Mesendoderm (in vitro differentiated cells): ENCODE measurements at regions not wholly inside any gene's neighbourhood (a gene's known extent, or its start where the extent isn't known, plus 50 kb on each side); places are given as distances from the start of the nearest gene placed in this dataset.

Source experiments
- DNase-seq: peaks from one replicate; pipeline ENCODE4 v3.0.0; 2013
- H2AK5ac ChIP-seq: 2 replicates; pipeline ENCODE4 v1.6.1; 2013; ENCODE audit warnings: low read length, inconsistent platforms
- H2BK120ac ChIP-seq: 2 replicates; pipeline ENCODE4 v1.6.1; 2013; ENCODE audit warnings: low read depth, mild to moderate bottlenecking, low read length, moderate library complexity, mixed read lengths
- H2BK15ac ChIP-seq: replicated peaks from 2 replicates; pipeline ENCODE4 v1.6.1; 2013; ENCODE audit warnings: low read depth, mild to moderate bottlenecking, moderate library complexity
- H2BK5ac ChIP-seq: 2 replicates; pipeline ENCODE4 v1.6.1; 2013; ENCODE audit warnings: low read length, inconsistent platforms
- H3K18ac ChIP-seq: 2 replicates; pipeline ENCODE4 v1.6.1; 2013; ENCODE audit warnings: mild to moderate bottlenecking, low read length, mixed read lengths
- H3K23ac ChIP-seq: one replicate; pipeline ENCODE4 v1.6.1; 2013; ENCODE audit warnings: low read length
- H3K27ac ChIP-seq: 2 replicates; pipeline ENCODE4 v1.5.1; 2013; ENCODE audit warnings: low read depth, mild to moderate bottlenecking, inconsistent platforms, low read length, moderate library complexity
- H3K27me3 ChIP-seq: 2 replicates; pipeline ENCODE4 v1.6.1; 2013; ENCODE audit warnings: low read length, control low read depth, mild to moderate bottlenecking, inconsistent platforms; ENCODE audit not compliant: insufficient read depth, poor library complexity
- H3K36me3 ChIP-seq: 2 replicates; pipeline ENCODE4 v1.6.1; 2013; ENCODE audit warnings: low read length, inconsistent platforms; ENCODE audit not compliant: control insufficient read depth, insufficient read depth
- H3K4ac ChIP-seq: one replicate; pipeline ENCODE4 v1.6.1; 2013; ENCODE audit warnings: low read depth, mild to moderate bottlenecking, low read length, moderate library complexity
- H3K4me1 ChIP-seq: 2 replicates; pipeline ENCODE4 v1.6.1; 2013; ENCODE audit warnings: low read depth, low read length, inconsistent platforms; ENCODE audit not compliant: control insufficient read depth
- H3K4me2 ChIP-seq: 2 replicates; pipeline ENCODE4 v1.6.1; 2013; ENCODE audit warnings: low read length
- H3K4me3 ChIP-seq: 2 replicates; pipeline ENCODE4 v1.5.1; 2013; ENCODE audit warnings: mild to moderate bottlenecking, low read length
- H3K56ac ChIP-seq: one replicate; pipeline ENCODE4 v1.6.1; 2013; ENCODE audit warnings: low read length
- H3K79me1 ChIP-seq: 2 replicates; pipeline ENCODE4 v1.6.1; 2013; ENCODE audit warnings: low read length, inconsistent platforms
- H3K79me2 ChIP-seq: 2 replicates; pipeline ENCODE4 v1.6.1; 2013; ENCODE audit warnings: mild to moderate bottlenecking, low read length; ENCODE audit not compliant: control insufficient read depth, insufficient read depth
- H3K9ac ChIP-seq: 2 replicates; pipeline ENCODE4 v1.6.1; 2013; ENCODE audit warnings: low read length, inconsistent platforms
- H4K5ac ChIP-seq: one replicate; pipeline ENCODE4 v1.6.1; 2013; ENCODE audit warnings: low read length
- H4K8ac ChIP-seq: one replicate; pipeline ENCODE4 v1.6.1; 2013; ENCODE audit warnings: low read depth, mild to moderate bottlenecking, control low read depth, low read length, moderate library complexity
- WGBS: extraction: QIAGEN DNeasy Blood & Tissue Kit; methylation state at CpG from one replicate; pipeline ENCODE4 v1.1.7; 2013; ENCODE audit warnings: low lambda C conversion rate, missing lambda C conversion rate; ENCODE audit not compliant: insufficient coverage; ENCODE audit errors: extremely low coverage; 5-methylcytosine and 5-hydroxymethylcytosine counted together

DNA sequence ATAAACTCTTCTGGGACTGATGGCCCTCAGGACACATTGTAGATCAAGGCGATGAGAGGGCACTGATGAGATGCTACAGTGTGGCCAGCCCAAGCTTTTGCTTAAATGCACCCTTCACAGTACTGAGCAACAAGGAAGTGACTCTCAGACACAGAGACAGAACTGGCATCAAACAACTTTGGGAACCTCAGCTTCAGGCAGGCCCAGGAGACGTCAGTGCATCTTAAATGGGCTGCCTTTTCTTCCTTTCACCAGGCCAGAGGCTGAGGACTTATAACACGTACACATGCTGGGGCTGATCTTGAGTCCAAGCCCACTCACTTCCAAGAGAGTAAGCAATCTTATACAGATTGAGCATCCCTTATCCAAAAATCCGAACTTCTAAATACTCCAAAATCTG, 386.1 kb upstream of the C16orf82 start:
- H2AK5ac ChIP-seq, result no peak overlapping the region
- H3K27ac ChIP-seq, result no peak overlapping the region
- H3K36me3 ChIP-seq, result no peaks in the 10 kb centered on the region
- no peak for DNase-seq
- H2BK15ac ChIP-seq, result no peak overlapping the region
- H3K4me1 ChIP-seq, result no peaks in the 10 kb centered on the region
- no peak overlapping the region for H3K4me3 ChIP-seq
- H3K79me1 ChIP-seq, result no peaks in the 10 kb centered on the region
- H3K4ac ChIP-seq, result no peak overlapping the region
- H4K8ac ChIP-seq, result no peak overlapping the region
- H3K9ac ChIP-seq, result no peak overlapping the region
- H2BK5ac ChIP-seq, result no peak overlapping the region
- H3K56ac ChIP-seq, result no peak overlapping the region
- no peak overlapping the region for H3K4me2 ChIP-seq
- H4K5ac ChIP-seq, result no peak overlapping the region
- WGBS, result no CpG with 5 or more reads among the region's 4 CpGs
- no peaks in the 10 kb centered on the region for H3K27me3 ChIP-seq
- H2BK120ac ChIP-seq, result no peak overlapping the region
- H3K18ac ChIP-seq, result no peak overlapping the region
- H3K23ac ChIP-seq, result no peak overlapping the region
- H3K79me2 ChIP-seq, result no peaks in the 10 kb centered on the region

DNA sequence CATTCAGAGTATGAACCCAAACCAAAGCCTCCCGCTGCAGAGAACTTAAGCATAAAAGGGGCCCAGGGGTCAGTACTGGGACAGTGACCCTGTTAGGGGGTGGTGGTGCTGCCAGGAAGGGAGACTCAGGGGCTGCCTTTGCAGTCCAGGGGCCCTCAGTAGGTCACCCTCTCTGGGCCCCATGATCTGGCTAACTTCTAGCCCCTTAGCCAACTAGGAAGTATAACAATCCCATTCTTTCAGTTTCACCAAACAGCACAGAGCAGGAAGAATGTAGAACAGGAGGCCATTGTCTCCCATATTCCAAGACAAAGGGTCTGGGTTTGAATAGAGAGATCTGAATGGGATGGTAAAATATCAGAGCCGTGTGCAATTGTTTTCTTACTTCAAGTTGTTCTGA, 378.6 kb upstream of the C16orf82 start:
- no CpG with 5 or more reads among the region's 2 CpGs for WGBS
- no peak overlapping the region for H3K27ac ChIP-seq

DNA sequence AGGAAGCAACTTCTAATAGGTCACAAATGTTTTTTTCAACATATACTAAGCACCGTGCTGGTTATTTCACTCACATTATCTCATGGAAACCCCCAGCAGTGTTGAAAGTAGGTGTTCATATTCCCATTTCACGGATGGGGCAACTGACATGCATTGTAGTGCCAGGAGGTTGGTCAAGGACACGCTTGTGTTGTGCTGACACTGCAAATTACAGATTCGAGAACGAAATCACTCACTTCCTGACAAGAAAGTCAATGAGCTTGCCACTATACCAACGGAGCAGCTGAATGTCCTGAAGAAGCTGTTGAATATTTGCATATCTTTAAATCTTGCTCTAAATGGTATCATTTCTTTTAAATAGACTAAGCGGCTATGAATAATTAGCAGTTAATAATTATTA, 378.0 kb upstream of the C16orf82 start:
- Histone ChIP-seq H3K27me3 (no peaks in the 10 kb centered on the region), H3K4me1 (no peaks in the 10 kb centered on the region), H2BK15ac (no peak overlapping the region), H2BK120ac (no peak overlapping the region), H3K23ac (no peak overlapping the region), H3K4me3 (no peak overlapping the region), H3K18ac (no peak overlapping the region), H2AK5ac (no peak overlapping the region), H3K4me2 (no peak overlapping the region), H3K36me3 (no peaks in the 10 kb centered on the region), H4K5ac (no peak overlapping the region), H3K27ac (no peak overlapping the region), H3K56ac (no peak overlapping the region), H3K4ac (no peak overlapping the region), H4K8ac (no peak overlapping the region), H3K79me2 (no peaks in the 10 kb centered on the region), H3K79me1 (no peaks in the 10 kb centered on the region), H2BK5ac (no peak overlapping the region), H3K9ac (no peak overlapping the region)
- DNase-seq, result no peak
- WGBS, result no CpG with 5 or more reads among the region's 7 CpGs

More for the DNA sequence above, 378.6 kb upstream of the C16orf82 start:
- no peak overlapping the region for H2BK5ac ChIP-seq
- no peak overlapping the region for H3K56ac ChIP-seq
- no peak overlapping the region for H3K4ac ChIP-seq
- H3K4me2 ChIP-seq, result no peak overlapping the region
- no peak overlapping the region for H2BK15ac ChIP-seq
- H3K36me3 ChIP-seq, result no peaks in the 10 kb centered on the region
- H3K79me1 ChIP-seq, result no peaks in the 10 kb centered on the region
- H4K5ac ChIP-seq, result no peak overlapping the region
- H3K23ac ChIP-seq, result no peak overlapping the region
- H2BK120ac ChIP-seq, result no peak overlapping the region
- no peak overlapping the region for H3K9ac ChIP-seq
- no peak overlapping the region for H3K18ac ChIP-seq
- H4K8ac ChIP-seq, result no peak overlapping the region
- DNase-seq, result no peak
- no peak overlapping the region for H3K4me3 ChIP-seq
- H3K27me3 ChIP-seq, result no peaks in the 10 kb centered on the region
- no peaks in the 10 kb centered on the region for H3K4me1 ChIP-seq
- H3K79me2 ChIP-seq, result no peaks in the 10 kb centered on the region
- H2AK5ac ChIP-seq, result no peak overlapping the region

GRCh38 chr16:26692658-26693057, 374.1 kb upstream of the C16orf82 start:
- Histone ChIP-seq H2BK5ac (no peak overlapping the region), H2BK15ac (no peak overlapping the region), H2AK5ac (no peak overlapping the region), H3K18ac (no peak overlapping the region), H3K23ac (no peak overlapping the region), H3K4me2 (no peak overlapping the region), H3K36me3 (no peaks in the 10 kb centered on the region), H3K56ac (no peak overlapping the region), H3K79me2 (no peaks in the 10 kb centered on the region), H3K27me3 (no peaks in the 10 kb centered on the region), H3K27ac (no peak overlapping the region), H3K79me1 (no peaks in the 10 kb centered on the region), H4K8ac (no peak overlapping the region), H4K5ac (no peak overlapping the region), H3K4ac (no peak overlapping the region), H3K4me3 (no peak overlapping the region), H3K4me1 (no peaks in the 10 kb centered on the region), H2BK120ac (no peak overlapping the region), H3K9ac (no peak overlapping the region)
- no peak for DNase-seq
- no CpG with 5 or more reads among the region's 1 CpG for WGBS

DNA sequence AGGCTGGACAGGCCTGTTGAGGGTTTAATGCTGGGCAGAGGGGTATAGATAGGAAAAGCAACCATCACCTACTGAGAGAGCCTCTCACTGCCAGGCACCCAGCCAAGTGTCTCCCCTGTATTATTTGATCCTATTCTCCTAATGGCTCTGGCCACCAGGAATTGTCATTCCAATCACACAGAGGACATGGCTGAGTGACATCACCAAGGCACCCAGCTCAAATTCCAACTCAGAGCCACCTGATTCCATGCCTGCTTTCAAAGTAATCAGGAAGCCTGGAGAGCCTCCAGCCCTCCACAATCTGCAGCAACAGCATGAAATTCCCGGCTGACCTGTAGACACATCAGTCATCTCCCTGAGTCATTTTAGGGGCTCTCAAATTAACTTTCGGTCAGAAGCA, 368.9 kb upstream of the C16orf82 start:
- Histone ChIP-seq H3K18ac (no peak overlapping the region), H3K4ac (no peak overlapping the region), H3K4me3 (no peak overlapping the region), H3K4me2 (no peak overlapping the region), H4K5ac (no peak overlapping the region), H2AK5ac (no peak overlapping the region), H3K27me3 (no peaks in the 10 kb centered on the region), H2BK120ac (no peak overlapping the region), H3K4me1 (no peaks in the 10 kb centered on the region), H3K23ac (no peak overlapping the region), H3K27ac (no peak overlapping the region), H3K79me2 (no peaks in the 10 kb centered on the region), H4K8ac (no peak overlapping the region), H3K36me3 (no peaks in the 10 kb centered on the region), H3K9ac (no peak overlapping the region), H3K56ac (no peak overlapping the region), H2BK15ac (no peak overlapping the region), H2BK5ac (no peak overlapping the region), H3K79me1 (no peaks in the 10 kb centered on the region)
- WGBS, result no CpG with 5 or more reads among the region's 2 CpGs
- DNase-seq, result peak; percentile 22

DNA sequence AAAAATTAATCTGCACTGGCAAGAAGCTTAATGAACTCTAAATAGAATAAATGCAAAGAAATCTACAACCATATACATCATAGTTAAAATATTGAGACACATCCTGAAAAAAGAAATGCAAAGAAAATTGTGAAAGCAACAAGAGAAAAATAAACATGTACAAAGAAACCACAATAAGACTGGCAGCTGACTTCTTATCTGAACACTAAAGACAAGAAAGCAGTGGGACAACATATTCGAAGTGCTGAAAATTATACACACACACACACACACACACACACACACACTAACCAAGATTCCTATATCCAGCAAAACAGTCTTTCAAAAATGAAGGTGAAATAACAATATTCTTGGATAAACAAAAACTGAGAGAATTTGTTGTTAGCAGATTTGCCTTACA, 366.5 kb upstream of the C16orf82 start:
- Histone ChIP-seq H3K23ac (no peak overlapping the region), H3K36me3 (no peaks in the 10 kb centered on the region), H3K4ac (no peak overlapping the region), H3K56ac (no peak overlapping the region), H3K9ac (no peak overlapping the region), H2BK15ac (no peak overlapping the region), H3K4me2 (no peak overlapping the region), H4K8ac (no peak overlapping the region), H3K79me1 (no peaks in the 10 kb centered on the region), H3K79me2 (no peaks in the 10 kb centered on the region), H3K4me1 (no peaks in the 10 kb centered on the region), H3K27me3 (no peaks in the 10 kb centered on the region), H2BK120ac (no peak overlapping the region), H4K5ac (no peak overlapping the region), H3K4me3 (no peak overlapping the region), H3K18ac (no peak overlapping the region), H3K27ac (no peak overlapping the region), H2AK5ac (no peak overlapping the region), H2BK5ac (no peak overlapping the region)
- WGBS, result no CpG with 5 or more reads among the region's 1 CpG
- no peak for DNase-seq
